Panc1 (cell line): ENCODE measurements at regions not wholly inside any gene's neighbourhood (a gene's known extent, or its start where the extent isn't known, plus 50 kb on each side); places are given as distances from the start of the nearest gene placed in this dataset.

Experiments used
- ATAC-seq: fragments of 200-7000 bp; cut with Tn5 transposase; 2 replicates; pipeline ENCODE4 v1.9.1; 2020; ENCODE audit warnings: mild to moderate bottlenecking, moderate library complexity
- BruUV-seq: library from RNA; stranded (reverse); fragments of 400-500 nt; replicated peaks from 2 replicates; lab custom pipeline; 2021; lab: Mats Ljungman, UMichigan
- CTCF ChIA-PET: fragments of 300-600 bp; sonication (Branson Sonifier 250); formaldehyde crosslinking; loops from one replicate; lab custom pipeline; 2022; ENCODE audit warnings: antibody characterized with exemption; lab: Charles Lee
- POLR2A ChIA-PET: fragments of 300-600 bp; sonication (Branson Sonifier 250); formaldehyde crosslinking; loops from one replicate; lab custom pipeline; 2022; ENCODE audit warnings: antibody characterized with exemption; lab: Charles Lee
- DNase-seq: peaks from one replicate; pipeline ENCODE4 v3.0.0-alpha.2; 2010; ENCODE audit warnings: low read depth, low spot score
- H3K27ac ChIP-seq: 2 replicates; pipeline ENCODE4 v1.5.1; 2011; ENCODE audit warnings: mild to moderate bottlenecking, low read length, inconsistent platforms
- H3K27me3 ChIP-seq: fragments of 200-500 bp; sonication (Bioruptor generic); 2 replicates; pipeline ENCODE4 v1.6.0; 2014; ENCODE audit warnings: low read length, inconsistent platforms; ENCODE audit not compliant: control insufficient read depth, insufficient read depth
- H3K36me3 ChIP-seq: fragments of 200-500 bp; sonication (Bioruptor generic); 2 replicates; pipeline ENCODE4 v1.5.1; 2014; ENCODE audit warnings: inconsistent platforms, mild to moderate bottlenecking, low read length, moderate library complexity; ENCODE audit not compliant: control insufficient read depth, insufficient read depth
- H3K4me1 ChIP-seq: 2 replicates; pipeline ENCODE4 v1.5.1; 2011; ENCODE audit warnings: inconsistent platforms, mild to moderate bottlenecking, low read length, moderate library complexity; ENCODE audit not compliant: control insufficient read depth, insufficient read depth
- H3K4me3 ChIP-seq, 2 experiments: 2 replicates each; pipeline ENCODE4 v1.5.1; 2011 to 2012; ENCODE audit warnings: low read depth in 2 of 2, low read length in 2 of 2, mild to moderate bottlenecking in 2 of 2, inconsistent platforms in 1 of 2, moderate library complexity in 1 of 2
- H3K9me3 ChIP-seq: fragments of 200-500 bp; sonication (Bioruptor generic); 2 replicates; pipeline ENCODE4 v1.5.1; 2014; ENCODE audit warnings: low read depth, mild to moderate bottlenecking, inconsistent platforms, low read length, moderate library complexity; ENCODE audit not compliant: control insufficient read depth, insufficient read depth
- POLR2AphosphoS5 ChIP-seq: IDR thresholded peaks from 2 replicates; pipeline ENCODE4 v1.6.1; 2012; ENCODE audit warnings: mild to moderate bottlenecking, low read depth, low read length, moderate library complexity
- REST ChIP-seq, 2 experiments: IDR thresholded peaks; 2 replicates each; pipeline ENCODE4 v1.6.1; 2011 to 2012; ENCODE audit warnings: low read depth in 2 of 2, control low read depth in 1 of 2, low read length in 1 of 2, mild to moderate bottlenecking in 1 of 2, moderate library complexity in 1 of 2; ENCODE audit not compliant: insufficient read depth in 1 of 2
- SIN3A ChIP-seq: IDR thresholded peaks from 2 replicates; pipeline ENCODE4 v1.6.1; 2012; ENCODE audit warnings: low read depth, mild to moderate bottlenecking, low read length, moderate library complexity, borderline replicate concordance; ENCODE audit not compliant: insufficient read depth
- TCF7L2 ChIP-seq: IDR thresholded peaks from 2 replicates; pipeline ENCODE4 v1.6.1; 2011; ENCODE audit warnings: mild to moderate bottlenecking, low read depth, low read length, inconsistent platforms
- in situ Hi-C: cut with HindIII; loops from 2 replicates; pipeline ENCODE4 v1.10.0; 2016; ENCODE audit warnings: low sequenced_read_pairs, low pct_unique_long_range_greater_than_20kb
- intact Hi-C: fragments of 100-400 bp; cut with micrococcal nuclease; formaldehyde crosslinking; loops from one replicate; pipeline ENCODE4 v1.10.0; 2022; ENCODE audit not compliant: unreplicated experiment
- TF ChIP-seq, protein P1 (sequence below): fragments of 450-650 bp; IDR thresholded peaks from 2 replicates; pipeline ENCODE4 v1.5.1; 2017; ENCODE audit warnings: mild to moderate bottlenecking

DNA sequence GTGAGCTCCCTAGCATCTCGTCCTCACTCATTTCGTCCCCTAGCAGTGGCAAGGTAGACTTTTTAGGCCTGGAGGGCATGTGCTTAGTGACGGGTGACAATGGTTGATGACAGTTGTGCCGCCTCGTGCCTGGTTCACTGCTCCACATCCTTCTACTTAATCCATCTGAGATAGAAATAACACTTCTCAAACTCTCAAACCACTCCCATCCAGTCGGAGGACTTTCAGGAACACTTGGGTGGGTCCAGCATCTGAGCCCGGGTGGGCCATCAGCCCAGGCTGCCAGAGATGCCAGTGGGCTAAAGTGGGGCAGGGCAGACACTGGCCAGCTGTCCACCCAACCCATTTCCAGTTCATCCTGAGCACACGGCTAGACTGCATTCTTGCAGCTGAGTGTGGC is 79.7 kb upstream of the SMAD3 start:
- no peak overlapping the region for H3K4me3 ChIP-seq
- CTCF ChIA-PET: no interaction called here
- in situ Hi-C loops: no loop called here
- no peak for DNase-seq
- H3K27ac ChIP-seq: no peak overlapping the region
- intact Hi-C loops: no loop called here
- H3K27me3 ChIP-seq: no peaks in the 10 kb centered on the region
- no peak for ATAC-seq
- POLR2A ChIA-PET: interaction anchor here (0.6 kb wide), 1 partner anchor 74 kb away, joined by 3 read pairs; no protein-coding TSS in a partner anchor
- H3K36me3 ChIP-seq: no peaks in the 10 kb centered on the region
- TF ChIP-seq SIN3A (no peak), REST (IDR thresholded peaks at IDR 0.05; ENCODE audit: insufficient read depth in 1 of 2, low read depth in 2 of 2, low read length in 1 of 2) (no peak), POLR2AphosphoS5 (no peak), TCF7L2 (no peak)
- TF ChIP-seq, protein P1, sequence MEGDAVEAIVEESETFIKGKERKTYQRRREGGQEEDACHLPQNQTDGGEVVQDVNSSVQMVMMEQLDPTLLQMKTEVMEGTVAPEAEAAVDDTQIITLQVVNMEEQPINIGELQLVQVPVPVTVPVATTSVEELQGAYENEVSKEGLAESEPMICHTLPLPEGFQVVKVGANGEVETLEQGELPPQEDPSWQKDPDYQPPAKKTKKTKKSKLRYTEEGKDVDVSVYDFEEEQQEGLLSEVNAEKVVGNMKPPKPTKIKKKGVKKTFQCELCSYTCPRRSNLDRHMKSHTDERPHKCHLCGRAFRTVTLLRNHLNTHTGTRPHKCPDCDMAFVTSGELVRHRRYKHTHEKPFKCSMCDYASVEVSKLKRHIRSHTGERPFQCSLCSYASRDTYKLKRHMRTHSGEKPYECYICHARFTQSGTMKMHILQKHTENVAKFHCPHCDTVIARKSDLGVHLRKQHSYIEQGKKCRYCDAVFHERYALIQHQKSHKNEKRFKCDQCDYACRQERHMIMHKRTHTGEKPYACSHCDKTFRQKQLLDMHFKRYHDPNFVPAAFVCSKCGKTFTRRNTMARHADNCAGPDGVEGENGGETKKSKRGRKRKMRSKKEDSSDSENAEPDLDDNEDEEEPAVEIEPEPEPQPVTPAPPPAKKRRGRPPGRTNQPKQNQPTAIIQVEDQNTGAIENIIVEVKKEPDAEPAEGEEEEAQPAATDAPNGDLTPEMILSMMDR: no peak
- BruUV-seq: no TSS peak
- no peaks in the 10 kb centered on the region for H3K4me1 ChIP-seq
- H3K9me3 ChIP-seq: no peaks in the 10 kb centered on the region

DNA sequence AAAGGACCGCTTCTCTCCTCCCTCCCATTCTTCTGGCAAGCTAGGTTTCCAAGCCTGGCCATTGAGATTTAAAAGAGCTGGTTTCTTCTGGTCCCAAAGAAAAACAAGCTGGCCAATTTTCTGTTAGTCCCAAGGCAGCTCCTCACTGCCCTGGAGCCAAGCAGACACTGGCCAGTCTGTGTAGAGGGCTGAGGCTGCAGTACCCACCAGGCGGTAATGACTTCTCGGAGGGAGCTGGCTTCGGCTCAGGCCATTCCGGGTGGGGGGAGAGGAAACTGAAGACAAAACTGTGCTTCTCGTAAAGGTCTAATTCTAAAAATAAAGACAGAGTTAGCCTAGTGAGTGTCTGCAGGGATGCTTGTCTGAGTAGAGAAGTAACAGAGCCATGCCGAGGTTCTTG is 78.5 kb upstream of the SMAD3 start:
- DNase-seq: no peak
- ChIA-PET CTCF (no interaction called here), POLR2A (no interaction called here)
- no peaks in the 10 kb centered on the region for H3K4me1 ChIP-seq
- no peak overlapping the region for H3K27ac ChIP-seq
- no TSS peak for BruUV-seq
- H3K4me3 ChIP-seq: no peak overlapping the region
- no peak for ATAC-seq
- no peaks in the 10 kb centered on the region for H3K36me3 ChIP-seq
- no peaks in the 10 kb centered on the region for H3K9me3 ChIP-seq
- in situ Hi-C loops: no loop called here
- intact Hi-C loops: no loop called here
- H3K27me3 ChIP-seq: no peaks in the 10 kb centered on the region
- TF ChIP-seq, protein P1: no peak
- TF ChIP-seq REST (IDR thresholded peaks at IDR 0.05; ENCODE audit: insufficient read depth in 1 of 2, low read depth in 2 of 2, low read length in 1 of 2): no peak
- no peak for TF ChIP-seq SIN3A
- TF ChIP-seq POLR2AphosphoS5: no peak
- no peak for TF ChIP-seq TCF7L2
